Ishikawa (cell line): ENCODE measurements at regions not wholly inside any gene's neighbourhood (a gene's known extent, or its start where the extent isn't known, plus 50 kb on each side); places are given as distances from the start of the nearest gene placed in this dataset.

Source experiments
- CEBPB ChIP-seq: IDR thresholded peaks from 2 replicates; pipeline ENCODE4 v1.6.1; 2012
- CREB1 ChIP-seq: IDR thresholded peaks from 2 replicates; pipeline ENCODE4 v1.6.1; 2012; ENCODE audit warnings: low read depth
- EGR1 ChIP-seq: IDR thresholded peaks from 2 replicates; pipeline ENCODE4 v1.6.1; 2012
- EP300 ChIP-seq: IDR thresholded peaks from 2 replicates; pipeline ENCODE4 v1.6.1; 2012; ENCODE audit warnings: borderline replicate concordance
- FOXM1 ChIP-seq: IDR thresholded peaks from 2 replicates; pipeline ENCODE4 v1.6.1; 2012; ENCODE audit warnings: low read depth, borderline replicate concordance
- NFIC ChIP-seq: IDR thresholded peaks from 2 replicates; pipeline ENCODE4 v1.6.1; 2012
- RAD21 ChIP-seq: IDR thresholded peaks from 2 replicates; pipeline ENCODE4 v1.6.1; 2012; ENCODE audit warnings: low read depth
- TAF1 ChIP-seq: IDR thresholded peaks from 2 replicates; pipeline ENCODE4 v1.6.1; 2012; ENCODE audit warnings: low read depth, mild to moderate bottlenecking
- TCF12 ChIP-seq: IDR thresholded peaks from 2 replicates; pipeline ENCODE4 v1.6.1; 2012; ENCODE audit warnings: low read depth
- TEAD4 ChIP-seq: IDR thresholded peaks from 2 replicates; pipeline ENCODE4 v1.6.1; 2012
- YY1 ChIP-seq: IDR thresholded peaks from 2 replicates; pipeline ENCODE4 v1.6.1; 2012; ENCODE audit warnings: low read depth
- ZBTB7A ChIP-seq: IDR thresholded peaks from 2 replicates; pipeline ENCODE4 v1.6.1; 2012; ENCODE audit warnings: low read depth
- TF ChIP-seq, protein P1 (sequence below): IDR thresholded peaks from 2 replicates; pipeline ENCODE4 v1.6.1; 2012
- TF ChIP-seq, protein P2 (sequence below): IDR thresholded peaks from 2 replicates; pipeline ENCODE4 v1.6.1; 2012
- TF ChIP-seq, protein P3 (sequence below): IDR thresholded peaks from 2 replicates; pipeline ENCODE4 v1.6.1; 2012; ENCODE audit warnings: low read depth, mild to moderate bottlenecking

DNA sequence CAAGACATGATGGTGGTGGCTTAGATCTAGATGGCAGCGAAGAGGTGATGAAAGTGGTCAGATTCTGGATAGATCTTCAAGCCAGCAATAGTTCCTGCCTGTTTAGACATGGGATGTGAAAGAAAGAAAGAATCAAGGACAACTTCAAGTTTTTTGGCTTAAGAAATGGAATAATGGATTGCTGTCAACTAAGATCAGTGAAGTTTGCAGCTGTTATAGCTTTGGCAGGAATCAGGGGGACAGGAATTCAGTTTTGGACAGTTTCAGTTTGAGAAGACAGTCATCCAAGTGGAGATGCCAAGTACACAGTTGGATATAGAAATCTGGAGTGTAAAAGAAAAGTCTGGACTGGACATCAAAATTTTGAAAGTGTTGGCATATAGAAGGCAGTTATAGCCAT, 283.7 kb upstream of the PKDCC start:
- TF ChIP-seq, protein P1, sequence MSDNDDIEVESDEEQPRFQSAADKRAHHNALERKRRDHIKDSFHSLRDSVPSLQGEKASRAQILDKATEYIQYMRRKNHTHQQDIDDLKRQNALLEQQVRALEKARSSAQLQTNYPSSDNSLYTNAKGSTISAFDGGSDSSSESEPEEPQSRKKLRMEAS = no peak
- no peak for TF ChIP-seq FOXM1
- TF ChIP-seq NFIC = no peak
- TF ChIP-seq CEBPB = no peak

DNA sequence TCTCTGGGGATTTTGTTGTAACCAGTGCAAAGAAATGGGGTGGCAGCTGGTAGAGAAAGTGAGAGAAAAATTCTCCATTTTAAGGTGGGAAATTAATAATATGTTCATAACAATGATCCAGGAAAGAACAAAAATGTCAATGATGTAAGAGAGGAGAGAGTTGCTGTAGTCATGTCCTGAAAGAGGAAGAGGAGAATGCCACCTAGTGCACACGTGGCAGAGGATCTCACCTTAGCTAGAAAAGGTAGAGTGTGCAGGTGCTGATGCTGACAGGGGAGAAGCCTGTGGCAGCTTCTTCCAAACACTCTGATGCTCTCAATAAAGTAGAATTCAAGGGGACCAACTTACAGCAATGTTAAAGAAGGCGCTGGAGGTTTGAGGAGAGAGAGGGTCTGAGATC, 282.9 kb upstream of the PKDCC start:
- TF ChIP-seq TAF1 = no peak
- no peak for TF ChIP-seq ZBTB7A
- TF ChIP-seq TEAD4 = no peak
- TF ChIP-seq, protein P2, sequence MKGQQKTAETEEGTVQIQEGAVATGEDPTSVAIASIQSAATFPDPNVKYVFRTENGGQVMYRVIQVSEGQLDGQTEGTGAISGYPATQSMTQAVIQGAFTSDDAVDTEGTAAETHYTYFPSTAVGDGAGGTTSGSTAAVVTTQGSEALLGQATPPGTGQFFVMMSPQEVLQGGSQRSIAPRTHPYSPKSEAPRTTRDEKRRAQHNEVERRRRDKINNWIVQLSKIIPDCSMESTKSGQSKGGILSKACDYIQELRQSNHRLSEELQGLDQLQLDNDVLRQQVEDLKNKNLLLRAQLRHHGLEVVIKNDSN = no peak
- no peak for TF ChIP-seq CREB1
- no peak for TF ChIP-seq YY1
- TF ChIP-seq EGR1 = no peak
- TF ChIP-seq RAD21 = no peak
- TF ChIP-seq NFIC = no peak
- no peak for TF ChIP-seq CEBPB
- TF ChIP-seq FOXM1 = no peak
- TF ChIP-seq, protein P3, sequence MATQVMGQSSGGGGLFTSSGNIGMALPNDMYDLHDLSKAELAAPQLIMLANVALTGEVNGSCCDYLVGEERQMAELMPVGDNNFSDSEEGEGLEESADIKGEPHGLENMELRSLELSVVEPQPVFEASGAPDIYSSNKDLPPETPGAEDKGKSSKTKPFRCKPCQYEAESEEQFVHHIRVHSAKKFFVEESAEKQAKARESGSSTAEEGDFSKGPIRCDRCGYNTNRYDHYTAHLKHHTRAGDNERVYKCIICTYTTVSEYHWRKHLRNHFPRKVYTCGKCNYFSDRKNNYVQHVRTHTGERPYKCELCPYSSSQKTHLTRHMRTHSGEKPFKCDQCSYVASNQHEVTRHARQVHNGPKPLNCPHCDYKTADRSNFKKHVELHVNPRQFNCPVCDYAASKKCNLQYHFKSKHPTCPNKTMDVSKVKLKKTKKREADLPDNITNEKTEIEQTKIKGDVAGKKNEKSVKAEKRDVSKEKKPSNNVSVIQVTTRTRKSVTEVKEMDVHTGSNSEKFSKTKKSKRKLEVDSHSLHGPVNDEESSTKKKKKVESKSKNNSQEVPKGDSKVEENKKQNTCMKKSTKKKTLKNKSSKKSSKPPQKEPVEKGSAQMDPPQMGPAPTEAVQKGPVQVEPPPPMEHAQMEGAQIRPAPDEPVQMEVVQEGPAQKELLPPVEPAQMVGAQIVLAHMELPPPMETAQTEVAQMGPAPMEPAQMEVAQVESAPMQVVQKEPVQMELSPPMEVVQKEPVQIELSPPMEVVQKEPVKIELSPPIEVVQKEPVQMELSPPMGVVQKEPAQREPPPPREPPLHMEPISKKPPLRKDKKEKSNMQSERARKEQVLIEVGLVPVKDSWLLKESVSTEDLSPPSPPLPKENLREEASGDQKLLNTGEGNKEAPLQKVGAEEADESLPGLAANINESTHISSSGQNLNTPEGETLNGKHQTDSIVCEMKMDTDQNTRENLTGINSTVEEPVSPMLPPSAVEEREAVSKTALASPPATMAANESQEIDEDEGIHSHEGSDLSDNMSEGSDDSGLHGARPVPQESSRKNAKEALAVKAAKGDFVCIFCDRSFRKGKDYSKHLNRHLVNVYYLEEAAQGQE = no peak
- no peak for TF ChIP-seq EP300
- TF ChIP-seq, protein P1 = no peak
- TF ChIP-seq TCF12 = no peak

DNA sequence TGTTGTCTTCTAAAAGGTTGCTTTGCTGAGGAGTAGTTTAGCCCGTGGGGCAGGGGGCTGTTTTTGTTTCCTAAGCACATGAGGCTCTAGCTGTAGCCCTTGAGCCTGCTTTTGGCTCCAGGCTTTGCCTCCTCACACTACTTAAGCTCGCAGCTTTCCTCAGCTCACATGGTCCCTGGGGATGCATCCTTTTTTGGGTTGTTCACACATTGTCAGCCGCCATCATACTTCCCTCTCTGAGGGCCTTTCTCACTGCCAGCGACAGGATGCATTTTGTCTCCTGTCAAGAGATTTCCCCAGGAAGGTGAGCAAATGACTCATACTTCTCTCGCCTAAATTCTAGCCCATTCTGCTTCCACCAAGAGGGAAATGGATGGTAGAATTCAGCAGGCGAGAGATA, 279.5 kb upstream of the PKDCC start:
- no peak for TF ChIP-seq ZBTB7A
- TF ChIP-seq, protein P1 = no peak
- no peak for TF ChIP-seq TCF12
- TF ChIP-seq, protein P2 = no peak
- TF ChIP-seq EP300 = no peak
- no peak for TF ChIP-seq CEBPB

DNA sequence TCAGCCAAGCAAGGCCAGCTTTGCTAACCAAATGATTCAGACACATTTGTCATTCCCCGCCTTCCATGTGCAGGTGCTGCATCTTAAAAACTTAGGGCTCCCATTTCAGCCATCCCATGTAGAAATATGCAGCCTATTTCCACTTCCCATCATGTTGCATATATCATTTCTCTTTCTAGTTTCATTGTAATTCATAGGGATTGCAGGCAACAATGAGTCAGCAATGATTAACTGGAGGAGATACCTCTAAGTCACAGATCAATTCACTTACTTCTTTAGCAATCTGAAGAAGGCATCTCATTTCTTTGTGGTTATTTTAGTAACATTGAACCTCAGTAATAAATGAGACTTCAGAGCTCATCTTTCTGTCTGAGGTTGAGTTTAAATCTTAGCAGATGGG, 276.1 kb upstream of the PKDCC start:
- TF ChIP-seq ZBTB7A (no peak), NFIC (no peak), CREB1 (no peak), CEBPB (no peak), FOXM1 (no peak), RAD21 (no peak), YY1 (no peak)
- TF ChIP-seq, protein P3 = no peak

DNA sequence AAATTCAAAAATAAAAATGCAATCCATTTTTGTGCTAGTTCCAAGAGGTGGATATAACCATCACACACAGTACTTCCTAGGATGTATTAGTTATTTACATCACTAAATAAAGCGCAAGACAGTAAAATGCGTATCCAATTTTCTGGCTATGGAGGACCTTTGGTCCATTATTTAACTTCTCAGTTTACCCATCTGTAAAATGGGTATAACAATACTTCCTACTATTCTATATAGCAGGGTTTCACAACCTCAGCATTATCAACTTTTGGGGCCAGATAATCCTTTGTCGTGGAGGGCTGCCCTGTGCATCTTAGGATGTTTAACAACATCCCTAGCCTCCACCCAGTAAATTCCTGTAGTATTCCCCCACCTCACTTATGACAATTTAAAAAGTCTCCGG, 275.1 kb upstream of the PKDCC start:
- TF ChIP-seq TCF12 (no peak), ZBTB7A (no peak), NFIC (no peak), EGR1 (no peak), TEAD4 (no peak), FOXM1 (no peak), CREB1 (no peak), CEBPB (no peak), TAF1 (no peak), EP300 (no peak), YY1 (no peak), RAD21 (no peak)
- TF ChIP-seq, protein P2 = no peak
- TF ChIP-seq, protein P3 = no peak
- TF ChIP-seq, protein P1 = no peak
